ENCODE measurements at regions not wholly inside any gene's neighbourhood (a gene's known extent, or its start where the extent isn't known, plus 50 kb on each side); places are given as distances from the start of the nearest gene placed in this dataset.

GRCh38 chrX:16445166-16445752 lies 204.7 kb upstream of the S100G start:
- peak in 5 of 6 experiments; percentile 30 to 46 (median 34) for TF ChIP-seq CTCF (IDR thresholded peaks at IDR 0.05)
- TF ChIP-seq POLR2A (IDR thresholded peaks at IDR 0.05) = no peak

Measured in thyroid gland (tissue), 4 donors.